AG04449 (cell line): ENCODE measurements at regions not wholly inside any gene's neighbourhood (a gene's known extent, or its start where the extent isn't known, plus 50 kb on each side); places are given as distances from the start of the nearest gene placed in this dataset.

ENCODE experiments used
- CTCF ChIA-PET: fragments of 350-600 bp; formaldehyde crosslinking; extraction: SDS; loops from one replicate; lab custom pipeline; 2021; ENCODE audit warnings: antibody characterized with exemption; lab: Yijun Ruan, JAX
- POLR2A ChIA-PET: fragments of 400-600, 350-600 bp; formaldehyde crosslinking; extraction: SDS; loops from one replicate; lab custom pipeline; 2020; ENCODE audit warnings: antibody characterized with exemption, inconsistent platforms; lab: Yijun Ruan, JAX
- DNase-seq: peaks from one replicate; pipeline ENCODE4 v3.0.0-alpha.2; 2010; ENCODE audit warnings: low read depth, low spot score
- H3K4me3 ChIP-seq: 2 replicates; pipeline ENCODE4 v1.5.1; 2011; ENCODE audit warnings: low read depth, mild to moderate bottlenecking, control low read depth, low read length
- TF ChIP-seq, protein P1 (sequence below): IDR thresholded peaks from one replicate; pipeline ENCODE4 v1.5.1; 2011; ENCODE audit warnings: mild to moderate bottlenecking, moderate library complexity, low read length, control low read depth, inconsistent platforms; ENCODE audit not compliant: insufficient read depth; ENCODE audit errors: missing control alignments

DNA sequence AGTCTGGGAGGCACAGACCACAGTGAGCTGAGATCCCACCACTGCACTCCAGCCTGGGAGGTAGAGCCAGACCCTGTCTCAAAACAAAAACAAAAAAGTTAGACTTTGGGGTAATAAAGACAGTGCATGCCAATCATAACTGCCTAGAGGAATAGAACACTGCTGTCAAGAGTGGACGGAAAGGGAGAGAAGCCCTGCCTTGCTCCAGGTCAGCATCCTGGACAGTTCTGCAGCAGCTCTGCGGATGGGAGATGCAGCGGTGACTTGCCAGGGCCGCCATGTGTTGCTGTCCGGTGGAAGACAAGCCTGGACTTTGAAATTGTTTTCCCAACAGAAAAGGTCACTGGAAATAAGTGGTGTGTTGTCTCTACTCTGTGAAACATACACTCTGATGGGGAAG, 618.2 kb downstream of the TBC1D22A start:
- TF ChIP-seq, protein P1, sequence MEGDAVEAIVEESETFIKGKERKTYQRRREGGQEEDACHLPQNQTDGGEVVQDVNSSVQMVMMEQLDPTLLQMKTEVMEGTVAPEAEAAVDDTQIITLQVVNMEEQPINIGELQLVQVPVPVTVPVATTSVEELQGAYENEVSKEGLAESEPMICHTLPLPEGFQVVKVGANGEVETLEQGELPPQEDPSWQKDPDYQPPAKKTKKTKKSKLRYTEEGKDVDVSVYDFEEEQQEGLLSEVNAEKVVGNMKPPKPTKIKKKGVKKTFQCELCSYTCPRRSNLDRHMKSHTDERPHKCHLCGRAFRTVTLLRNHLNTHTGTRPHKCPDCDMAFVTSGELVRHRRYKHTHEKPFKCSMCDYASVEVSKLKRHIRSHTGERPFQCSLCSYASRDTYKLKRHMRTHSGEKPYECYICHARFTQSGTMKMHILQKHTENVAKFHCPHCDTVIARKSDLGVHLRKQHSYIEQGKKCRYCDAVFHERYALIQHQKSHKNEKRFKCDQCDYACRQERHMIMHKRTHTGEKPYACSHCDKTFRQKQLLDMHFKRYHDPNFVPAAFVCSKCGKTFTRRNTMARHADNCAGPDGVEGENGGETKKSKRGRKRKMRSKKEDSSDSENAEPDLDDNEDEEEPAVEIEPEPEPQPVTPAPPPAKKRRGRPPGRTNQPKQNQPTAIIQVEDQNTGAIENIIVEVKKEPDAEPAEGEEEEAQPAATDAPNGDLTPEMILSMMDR, result no peak
- H3K4me3 ChIP-seq, result no peak overlapping the region
- POLR2A ChIA-PET, result no interaction called here
- DNase-seq, result no peak
- CTCF ChIA-PET, result no interaction called here

DNA sequence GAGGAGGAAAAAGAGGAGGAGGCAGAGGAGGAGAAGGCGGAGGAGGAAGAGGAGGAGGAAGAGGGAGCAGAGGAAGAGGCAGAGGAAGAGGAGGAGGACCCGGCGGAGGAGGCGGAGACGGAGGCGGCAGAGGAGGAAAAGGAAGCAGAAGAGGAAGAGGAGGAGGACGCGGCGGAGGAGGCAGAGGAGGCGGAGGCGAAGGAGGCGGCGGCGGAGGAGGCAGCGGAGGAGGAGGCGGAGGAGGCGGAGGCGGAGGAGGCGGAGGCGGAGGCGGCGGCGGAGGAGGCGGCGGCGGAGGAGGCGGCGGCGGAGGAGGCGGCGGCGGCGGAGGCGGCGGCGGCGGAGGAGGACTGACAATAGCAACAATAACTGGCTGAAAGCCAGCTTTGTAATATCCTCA, 616.6 kb downstream of the TBC1D22A start:
- CTCF ChIA-PET, result no interaction called here
- H3K4me3 ChIP-seq, result no peak overlapping the region
- POLR2A ChIA-PET, result no interaction called here
- DNase-seq, result no peak
- TF ChIP-seq, protein P1, result no peak

DNA sequence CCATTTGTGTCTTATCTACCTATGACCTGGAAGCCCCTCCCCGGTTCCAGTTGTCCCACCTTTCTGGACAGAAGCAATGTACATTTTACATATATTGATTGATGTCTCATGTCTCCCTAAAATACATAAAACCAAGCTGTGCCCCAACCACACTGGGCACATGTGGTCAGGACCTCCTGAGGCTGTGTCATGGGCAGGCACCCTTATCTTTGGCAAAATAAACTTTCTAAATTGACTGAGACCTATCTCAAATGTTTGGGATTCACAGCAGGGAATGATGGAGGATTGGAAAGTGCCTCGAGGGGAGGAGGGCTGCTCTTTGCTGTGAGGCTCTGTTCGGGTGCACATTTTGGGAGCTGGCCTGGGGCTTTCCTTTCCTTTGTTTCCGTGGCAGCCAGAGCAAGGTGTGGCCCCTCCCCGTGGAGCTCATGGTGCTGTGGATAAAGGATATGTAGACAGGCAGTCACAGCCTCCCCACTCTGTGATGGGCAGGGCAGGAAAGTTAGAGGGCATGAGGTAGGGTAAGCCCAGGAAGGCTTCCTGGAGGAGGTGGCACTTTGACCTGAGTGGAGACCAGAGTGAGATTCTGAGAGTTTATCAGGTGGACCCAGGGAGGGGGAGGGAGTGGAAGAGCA, 615.6 kb downstream of the TBC1D22A start:
- TF ChIP-seq, protein P1, result no peak
- ChIA-PET CTCF (no interaction called here), POLR2A (no interaction called here)
- DNase-seq, result no peak
- H3K4me3 ChIP-seq, result no peak overlapping the region

DNA sequence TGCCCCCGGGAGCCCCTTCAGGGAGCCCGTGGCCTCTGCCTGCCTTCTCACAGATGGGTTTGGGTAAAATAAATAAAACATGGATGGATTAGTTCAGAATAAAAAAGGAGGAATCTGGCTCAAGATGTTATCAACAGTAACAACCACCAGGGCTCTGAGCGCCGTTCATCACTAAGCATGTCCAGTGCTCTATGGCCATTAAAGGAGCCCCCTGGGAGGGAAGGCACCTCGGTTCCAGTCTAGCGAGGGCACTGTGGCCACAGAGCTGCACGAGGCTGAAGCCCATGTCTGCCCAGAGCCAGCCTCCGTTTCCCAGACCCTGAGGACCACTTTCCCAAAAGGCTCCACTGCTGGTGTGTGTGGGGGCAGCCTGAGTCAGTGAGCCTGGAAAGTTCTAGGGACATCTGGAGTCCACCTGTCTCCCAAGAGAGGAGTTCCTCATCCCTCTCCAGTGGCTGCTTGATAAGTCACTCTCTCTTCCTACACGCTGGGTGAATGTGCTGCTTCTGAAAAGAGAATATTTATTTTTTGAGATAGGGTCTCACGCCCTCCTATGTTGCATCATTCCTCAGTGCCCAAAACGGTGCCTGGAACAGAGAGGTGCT, 614.6 kb downstream of the TBC1D22A start:
- CTCF ChIA-PET, result no interaction called here
- no peak overlapping the region for H3K4me3 ChIP-seq
- no peak for DNase-seq
- POLR2A ChIA-PET, result no interaction called here
- TF ChIP-seq, protein P1, result no peak

DNA sequence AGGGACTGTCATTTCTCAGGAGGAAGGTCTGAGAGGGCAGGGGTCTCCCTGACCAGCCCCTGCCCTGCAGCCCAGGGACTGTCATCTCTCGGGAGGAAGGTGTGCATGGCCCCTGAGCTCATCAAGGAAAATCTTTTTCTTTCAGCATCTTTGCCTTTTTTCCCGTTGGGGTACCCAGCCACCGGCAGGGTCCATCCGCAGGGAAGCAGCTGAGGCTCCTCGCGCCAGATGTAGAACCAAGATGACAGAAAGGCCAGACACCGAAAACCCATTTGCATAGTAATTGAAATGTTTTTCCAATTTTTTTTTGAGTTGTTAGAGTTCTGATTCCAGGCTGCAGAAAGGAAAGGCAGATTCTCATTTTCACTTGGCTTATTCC, 613.9 kb downstream of the TBC1D22A start:
- ChIA-PET CTCF (no interaction called here), POLR2A (no interaction called here)
- TF ChIP-seq, protein P1, result no peak
- H3K4me3 ChIP-seq, result no peak overlapping the region
- DNase-seq, result no peak

DNA sequence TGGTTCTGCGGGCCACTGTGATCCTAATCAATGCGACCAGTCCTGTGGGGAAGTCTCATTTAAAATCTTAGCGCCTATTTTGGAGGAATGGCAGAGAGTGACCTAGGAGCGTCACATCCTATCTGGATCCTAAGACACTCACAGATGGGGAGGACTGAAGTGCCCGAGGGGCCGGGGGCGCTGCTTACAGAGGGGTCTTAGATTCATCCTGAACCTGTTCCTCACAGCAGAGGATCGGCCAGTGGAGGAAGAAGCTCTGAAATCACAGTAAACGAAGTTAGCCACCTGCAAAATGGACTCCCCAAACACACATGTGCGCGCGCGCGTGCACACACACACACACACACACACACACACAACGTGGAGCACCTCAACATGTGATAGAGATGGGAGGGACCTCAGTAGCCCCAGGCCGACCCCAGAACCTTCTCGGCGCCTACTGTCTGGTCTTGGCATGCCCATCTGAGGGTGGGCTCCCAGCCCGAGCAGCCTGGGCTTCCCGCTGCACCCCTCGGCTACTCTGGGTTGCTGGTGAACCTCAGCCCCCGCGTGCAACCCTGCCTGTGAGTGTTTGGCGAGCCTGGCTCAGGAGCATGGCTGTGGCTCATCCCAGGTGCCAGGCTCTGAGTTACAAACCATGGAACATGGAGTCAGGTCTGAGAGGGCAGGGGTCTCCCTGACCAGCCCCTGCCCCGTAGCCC, 613.3 kb downstream of the TBC1D22A start:
- CTCF ChIA-PET, result no interaction called here
- POLR2A ChIA-PET, result no interaction called here
- no peak for DNase-seq
- no peak overlapping the region for H3K4me3 ChIP-seq
- TF ChIP-seq, protein P1, result no peak
